ENCODE measurements at regions not wholly inside any gene's neighbourhood (a gene's known extent, or its start where the extent isn't known, plus 50 kb on each side); places are given as distances from the start of the nearest gene placed in this dataset.

DNA sequence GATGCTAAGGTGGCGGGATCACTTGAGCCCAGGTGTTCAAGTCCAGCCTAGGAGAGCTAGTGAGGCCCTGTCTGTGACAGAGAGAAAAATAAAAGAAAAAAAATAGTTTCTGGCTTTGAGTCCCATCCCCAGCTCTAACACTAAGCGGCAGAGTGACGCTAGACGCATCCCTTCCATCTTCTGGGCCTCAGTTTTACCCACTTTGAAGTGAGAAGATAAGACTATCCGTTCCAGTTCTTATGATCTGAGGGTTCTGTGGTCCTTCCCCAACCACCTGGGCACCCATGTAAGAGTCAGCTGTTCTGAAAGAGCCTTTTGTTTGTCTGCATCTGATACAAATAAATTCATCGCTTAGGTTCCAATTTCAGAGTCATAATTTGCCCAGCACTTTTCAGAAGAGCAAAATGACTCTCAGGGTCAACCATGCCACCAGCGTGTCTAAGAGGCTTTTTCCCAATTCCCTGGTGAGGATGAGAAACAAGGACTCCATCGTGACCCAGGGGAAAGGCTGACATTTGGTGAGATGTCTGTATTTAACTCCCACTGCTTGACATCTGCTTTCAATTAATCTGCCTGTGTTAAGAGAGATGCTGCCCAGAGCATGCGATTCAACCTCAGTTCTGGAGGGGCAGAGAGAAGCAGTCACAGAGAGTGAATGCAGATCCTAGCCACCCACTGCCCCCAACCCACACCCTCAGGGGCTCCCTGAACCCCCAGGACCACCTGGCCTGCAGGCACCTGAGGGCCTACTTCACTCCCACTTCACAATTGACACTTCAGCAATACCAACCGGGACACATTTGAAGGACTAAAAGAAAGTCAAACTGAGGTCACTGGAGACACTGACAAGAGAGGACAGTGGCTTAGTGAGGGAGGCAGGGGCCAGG, 131.6 kb upstream of the TOP1 start:
- no peak for TF ChIP-seq KDM4A (IDR thresholded peaks at IDR 0.05; ENCODE audit: low read depth, low read length, severe bottlenecking)
- no peak for TF ChIP-seq RXRA (IDR thresholded peaks at IDR 0.05; ENCODE audit: insufficient read depth, low read depth, low read length)
- TF ChIP-seq POLR2AphosphoS5 (IDR thresholded peaks at IDR 0.05; ENCODE audit: low read depth, low read length) = no peak
- TF ChIP-seq, protein P1, sequence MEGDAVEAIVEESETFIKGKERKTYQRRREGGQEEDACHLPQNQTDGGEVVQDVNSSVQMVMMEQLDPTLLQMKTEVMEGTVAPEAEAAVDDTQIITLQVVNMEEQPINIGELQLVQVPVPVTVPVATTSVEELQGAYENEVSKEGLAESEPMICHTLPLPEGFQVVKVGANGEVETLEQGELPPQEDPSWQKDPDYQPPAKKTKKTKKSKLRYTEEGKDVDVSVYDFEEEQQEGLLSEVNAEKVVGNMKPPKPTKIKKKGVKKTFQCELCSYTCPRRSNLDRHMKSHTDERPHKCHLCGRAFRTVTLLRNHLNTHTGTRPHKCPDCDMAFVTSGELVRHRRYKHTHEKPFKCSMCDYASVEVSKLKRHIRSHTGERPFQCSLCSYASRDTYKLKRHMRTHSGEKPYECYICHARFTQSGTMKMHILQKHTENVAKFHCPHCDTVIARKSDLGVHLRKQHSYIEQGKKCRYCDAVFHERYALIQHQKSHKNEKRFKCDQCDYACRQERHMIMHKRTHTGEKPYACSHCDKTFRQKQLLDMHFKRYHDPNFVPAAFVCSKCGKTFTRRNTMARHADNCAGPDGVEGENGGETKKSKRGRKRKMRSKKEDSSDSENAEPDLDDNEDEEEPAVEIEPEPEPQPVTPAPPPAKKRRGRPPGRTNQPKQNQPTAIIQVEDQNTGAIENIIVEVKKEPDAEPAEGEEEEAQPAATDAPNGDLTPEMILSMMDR (IDR thresholded peaks at IDR 0.05; ENCODE audit: control extremely low read depth in 1 of 3, insufficient read depth in 1 of 3, low read depth in 1 of 3, low read length in 3 of 3) = no peak
- no peak for TF ChIP-seq CBX5 (IDR thresholded peaks at IDR 0.05; ENCODE audit: low read depth, low read length)
- no peak for TF ChIP-seq POLR2A (IDR thresholded peaks at IDR 0.05; ENCODE audit: control extremely low read depth in 1 of 2, low read depth in 2 of 2, low read length in 2 of 2)
- no peak for TF ChIP-seq TEAD4 (IDR thresholded peaks at IDR 0.05; ENCODE audit: low read depth, low read length)
- TF ChIP-seq KDM5A (IDR thresholded peaks at IDR 0.05; ENCODE audit: low read length) = no peak
- TF ChIP-seq RAD21 (IDR thresholded peaks at IDR 0.05 in 1 of 2, conservative IDR thresholded peaks at IDR 0.05 in 1 of 2; ENCODE audit: low read depth in 2 of 2, low read length in 2 of 2) = no peak
